ENCODE measurements at regions not wholly inside any gene's neighbourhood (a gene's known extent, or its start where the extent isn't known, plus 50 kb on each side); places are given as distances from the start of the nearest gene placed in this dataset.

DNA sequence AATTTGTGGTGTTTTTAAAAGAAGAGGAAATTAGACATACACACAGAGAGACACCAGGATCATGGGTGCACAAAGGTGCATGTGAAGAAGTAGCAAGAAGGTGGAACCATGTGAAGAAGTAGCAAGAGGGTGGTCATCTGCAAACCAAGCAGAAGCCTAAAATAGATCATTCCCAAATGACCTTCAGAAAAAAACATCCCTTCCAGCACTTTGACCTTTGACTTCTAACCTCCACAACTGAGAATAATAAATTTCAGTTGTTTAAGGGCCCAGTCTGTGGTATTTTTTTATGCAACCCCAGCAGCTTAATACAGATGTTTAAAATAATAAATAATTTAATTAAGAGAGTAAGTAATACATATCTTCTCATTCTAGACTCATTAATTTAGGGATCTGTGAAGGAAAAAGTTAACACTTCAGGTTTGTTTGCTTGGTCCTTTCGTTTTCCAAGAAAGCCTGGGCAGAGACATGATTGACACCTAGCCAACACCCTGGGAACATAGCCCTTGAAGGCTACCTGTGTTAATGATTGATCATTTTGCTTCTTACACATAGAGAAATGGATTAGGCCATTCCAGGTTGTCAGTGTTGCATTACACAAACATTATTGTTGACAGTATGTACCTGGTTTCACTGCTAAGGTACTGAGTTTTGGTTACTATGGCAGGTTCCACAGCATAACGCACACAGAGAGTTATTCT, 1331.2 kb upstream of the GBE1 start:
- TF ChIP-seq, protein P1, sequence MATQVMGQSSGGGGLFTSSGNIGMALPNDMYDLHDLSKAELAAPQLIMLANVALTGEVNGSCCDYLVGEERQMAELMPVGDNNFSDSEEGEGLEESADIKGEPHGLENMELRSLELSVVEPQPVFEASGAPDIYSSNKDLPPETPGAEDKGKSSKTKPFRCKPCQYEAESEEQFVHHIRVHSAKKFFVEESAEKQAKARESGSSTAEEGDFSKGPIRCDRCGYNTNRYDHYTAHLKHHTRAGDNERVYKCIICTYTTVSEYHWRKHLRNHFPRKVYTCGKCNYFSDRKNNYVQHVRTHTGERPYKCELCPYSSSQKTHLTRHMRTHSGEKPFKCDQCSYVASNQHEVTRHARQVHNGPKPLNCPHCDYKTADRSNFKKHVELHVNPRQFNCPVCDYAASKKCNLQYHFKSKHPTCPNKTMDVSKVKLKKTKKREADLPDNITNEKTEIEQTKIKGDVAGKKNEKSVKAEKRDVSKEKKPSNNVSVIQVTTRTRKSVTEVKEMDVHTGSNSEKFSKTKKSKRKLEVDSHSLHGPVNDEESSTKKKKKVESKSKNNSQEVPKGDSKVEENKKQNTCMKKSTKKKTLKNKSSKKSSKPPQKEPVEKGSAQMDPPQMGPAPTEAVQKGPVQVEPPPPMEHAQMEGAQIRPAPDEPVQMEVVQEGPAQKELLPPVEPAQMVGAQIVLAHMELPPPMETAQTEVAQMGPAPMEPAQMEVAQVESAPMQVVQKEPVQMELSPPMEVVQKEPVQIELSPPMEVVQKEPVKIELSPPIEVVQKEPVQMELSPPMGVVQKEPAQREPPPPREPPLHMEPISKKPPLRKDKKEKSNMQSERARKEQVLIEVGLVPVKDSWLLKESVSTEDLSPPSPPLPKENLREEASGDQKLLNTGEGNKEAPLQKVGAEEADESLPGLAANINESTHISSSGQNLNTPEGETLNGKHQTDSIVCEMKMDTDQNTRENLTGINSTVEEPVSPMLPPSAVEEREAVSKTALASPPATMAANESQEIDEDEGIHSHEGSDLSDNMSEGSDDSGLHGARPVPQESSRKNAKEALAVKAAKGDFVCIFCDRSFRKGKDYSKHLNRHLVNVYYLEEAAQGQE (IDR thresholded peaks at IDR 0.05; ENCODE audit: insufficient read depth in 1 of 2, low read depth in 2 of 2, low read length in 2 of 2) = no peak
- no peak for TF ChIP-seq POLR2AphosphoS5 (IDR thresholded peaks at IDR 0.05; ENCODE audit: low read depth, low read length)
- TF ChIP-seq TAF1 (IDR thresholded peaks at IDR 0.05; ENCODE audit: borderline replicate concordance, insufficient read depth, low read length) = no peak
- no peak for TF ChIP-seq SIN3A (IDR thresholded peaks at IDR 0.05; ENCODE audit: borderline replicate concordance, insufficient read depth, low read length)
- no peak for TF ChIP-seq FOXP2 (optimal IDR thresholded peaks at IDR 0.05; ENCODE audit: borderline replicate concordance, extremely low read depth, extremely low read length, insufficient read depth)

DNA sequence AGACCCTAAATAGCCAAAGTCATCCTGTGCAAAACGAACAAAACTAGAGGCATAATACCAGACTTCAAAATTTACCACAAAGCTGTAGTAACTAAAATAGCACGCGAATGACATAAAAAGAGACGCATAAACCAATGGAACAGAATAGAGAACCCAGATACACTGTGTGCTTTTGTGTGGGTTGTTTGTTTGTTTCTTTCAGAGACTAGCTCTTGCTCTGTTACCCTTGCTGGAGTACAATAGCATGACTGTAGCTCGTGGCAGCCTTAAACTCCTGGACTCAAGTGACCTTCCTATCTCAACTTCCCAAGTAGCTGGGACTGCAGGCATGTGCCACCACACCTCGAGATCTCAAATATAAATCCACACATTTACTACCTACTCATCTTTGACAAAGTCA, 1314.6 kb upstream of the GBE1 start:
- TF ChIP-seq TAF1 (IDR thresholded peaks at IDR 0.05; ENCODE audit: borderline replicate concordance, insufficient read depth, low read length) (no peak), FOXP2 (optimal IDR thresholded peaks at IDR 0.05; ENCODE audit: borderline replicate concordance, extremely low read depth, extremely low read length, insufficient read depth) (no peak), POLR2AphosphoS5 (IDR thresholded peaks at IDR 0.05; ENCODE audit: low read depth, low read length) (no peak), SIN3A (IDR thresholded peaks at IDR 0.05; ENCODE audit: borderline replicate concordance, insufficient read depth, low read length) (no peak)
- TF ChIP-seq, protein P1 (IDR thresholded peaks at IDR 0.05; ENCODE audit: insufficient read depth in 1 of 2, low read depth in 2 of 2, low read length in 2 of 2) = no peak

DNA sequence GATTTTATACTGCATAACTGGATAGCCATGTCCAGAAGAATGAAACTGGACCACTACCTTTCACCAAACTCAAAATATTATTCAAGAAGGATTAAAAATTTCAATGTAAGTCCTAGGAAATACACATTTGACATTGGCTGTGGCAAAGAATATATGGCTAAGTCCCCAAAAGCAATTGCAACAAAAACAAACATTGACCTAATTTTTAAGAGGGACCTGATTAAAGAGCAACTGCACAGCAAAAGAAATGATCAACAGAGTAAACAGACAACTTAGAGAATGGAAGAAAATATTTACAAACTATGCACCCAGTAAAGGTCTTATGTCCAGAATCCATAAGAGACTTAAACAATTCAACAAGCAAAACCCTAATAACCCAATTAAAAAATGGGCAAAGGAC, 1313.0 kb upstream of the GBE1 start:
- TF ChIP-seq, protein P1 (IDR thresholded peaks at IDR 0.05; ENCODE audit: insufficient read depth in 1 of 2, low read depth in 2 of 2, low read length in 2 of 2) = no peak
- TF ChIP-seq FOXP2 (optimal IDR thresholded peaks at IDR 0.05; ENCODE audit: borderline replicate concordance, extremely low read depth, extremely low read length, insufficient read depth) (no peak), TAF1 (IDR thresholded peaks at IDR 0.05; ENCODE audit: borderline replicate concordance, insufficient read depth, low read length) (no peak), POLR2AphosphoS5 (IDR thresholded peaks at IDR 0.05; ENCODE audit: low read depth, low read length) (no peak), SIN3A (IDR thresholded peaks at IDR 0.05; ENCODE audit: borderline replicate concordance, insufficient read depth, low read length) (no peak)

DNA sequence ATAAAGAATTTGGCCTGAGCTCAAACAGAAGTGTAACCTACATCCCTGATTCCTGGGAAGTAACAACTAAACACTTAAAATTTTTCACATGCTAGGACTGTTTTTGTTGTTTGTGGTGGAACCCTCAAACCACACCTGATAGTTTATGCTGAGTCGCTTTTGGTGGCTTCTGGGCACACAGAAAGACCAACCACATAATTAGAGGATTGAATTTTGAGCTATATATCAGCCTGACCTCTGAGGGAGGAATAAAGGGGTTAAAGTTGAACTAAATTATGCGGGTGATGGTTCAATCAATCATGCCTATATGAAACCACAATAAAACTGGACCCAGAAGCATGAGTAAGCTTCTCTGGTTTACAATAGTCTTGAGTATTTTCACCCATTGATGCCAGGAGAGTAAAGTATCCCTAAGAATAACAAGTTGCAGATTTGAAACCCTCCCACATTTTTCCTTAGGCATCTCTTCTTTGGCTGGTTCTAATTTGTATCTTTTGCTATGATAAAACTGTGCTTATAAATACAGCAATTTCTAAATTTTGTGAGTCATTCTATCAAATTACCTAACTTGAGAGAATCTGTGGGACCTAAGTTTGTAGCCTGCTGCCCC, 1304.5 kb upstream of the GBE1 start:
- TF ChIP-seq POLR2AphosphoS5 (IDR thresholded peaks at IDR 0.05; ENCODE audit: low read depth, low read length) = no peak
- no peak for TF ChIP-seq TAF1 (IDR thresholded peaks at IDR 0.05; ENCODE audit: borderline replicate concordance, insufficient read depth, low read length)
- no peak for TF ChIP-seq FOXP2 (optimal IDR thresholded peaks at IDR 0.05; ENCODE audit: borderline replicate concordance, extremely low read depth, extremely low read length, insufficient read depth)
- TF ChIP-seq, protein P1 (IDR thresholded peaks at IDR 0.05; ENCODE audit: insufficient read depth in 1 of 2, low read depth in 2 of 2, low read length in 2 of 2) = no peak
- no peak for TF ChIP-seq SIN3A (IDR thresholded peaks at IDR 0.05; ENCODE audit: borderline replicate concordance, insufficient read depth, low read length)
